ENCODE measurements at regions not wholly inside any gene's neighbourhood (a gene's known extent, or its start where the extent isn't known, plus 50 kb on each side); places are given as distances from the start of the nearest gene placed in this dataset.

GRCh38 chr11:11724994-11725393 lies 103.2 kb upstream of the GALNT18 start:
- TF ChIP-seq GATA1 (IDR thresholded peaks at IDR 0.05; ENCODE audit: low read depth, low read length) (no peak), POLR2A (IDR thresholded peaks at IDR 0.05; ENCODE audit: low read length) (no peak)

Data from erythroblast (primary cell).